ENCODE measurements at regions not wholly inside any gene's neighbourhood (a gene's known extent, or its start where the extent isn't known, plus 50 kb on each side); places are given as distances from the start of the nearest gene placed in this dataset.

DNA sequence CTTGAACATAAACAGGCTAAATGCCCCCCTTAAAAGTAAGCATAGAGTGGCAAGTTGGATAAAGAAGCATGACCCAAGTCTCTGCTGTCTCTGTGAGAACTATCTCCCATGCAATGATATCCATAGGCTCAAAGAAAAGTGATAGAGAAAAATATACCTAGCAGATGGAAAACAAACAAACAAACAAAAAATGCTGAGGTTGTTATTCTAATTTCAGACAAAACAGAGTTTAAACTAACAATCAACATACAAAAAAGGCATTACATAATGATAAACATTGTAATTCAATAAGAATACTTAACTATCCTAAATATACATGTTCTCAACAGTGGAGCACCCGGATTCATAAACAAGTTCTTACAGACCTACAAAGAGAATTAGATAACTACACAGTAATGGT is 626.2 kb upstream of the CNTNAP2 start:
- TF ChIP-seq, protein P1, sequence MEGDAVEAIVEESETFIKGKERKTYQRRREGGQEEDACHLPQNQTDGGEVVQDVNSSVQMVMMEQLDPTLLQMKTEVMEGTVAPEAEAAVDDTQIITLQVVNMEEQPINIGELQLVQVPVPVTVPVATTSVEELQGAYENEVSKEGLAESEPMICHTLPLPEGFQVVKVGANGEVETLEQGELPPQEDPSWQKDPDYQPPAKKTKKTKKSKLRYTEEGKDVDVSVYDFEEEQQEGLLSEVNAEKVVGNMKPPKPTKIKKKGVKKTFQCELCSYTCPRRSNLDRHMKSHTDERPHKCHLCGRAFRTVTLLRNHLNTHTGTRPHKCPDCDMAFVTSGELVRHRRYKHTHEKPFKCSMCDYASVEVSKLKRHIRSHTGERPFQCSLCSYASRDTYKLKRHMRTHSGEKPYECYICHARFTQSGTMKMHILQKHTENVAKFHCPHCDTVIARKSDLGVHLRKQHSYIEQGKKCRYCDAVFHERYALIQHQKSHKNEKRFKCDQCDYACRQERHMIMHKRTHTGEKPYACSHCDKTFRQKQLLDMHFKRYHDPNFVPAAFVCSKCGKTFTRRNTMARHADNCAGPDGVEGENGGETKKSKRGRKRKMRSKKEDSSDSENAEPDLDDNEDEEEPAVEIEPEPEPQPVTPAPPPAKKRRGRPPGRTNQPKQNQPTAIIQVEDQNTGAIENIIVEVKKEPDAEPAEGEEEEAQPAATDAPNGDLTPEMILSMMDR (IDR thresholded peaks at IDR 0.05 in 4 of 5, conservative IDR thresholded peaks at IDR 0.05 in 1 of 5): no peak
- no peak for TF ChIP-seq POLR2A (IDR thresholded peaks at IDR 0.05)
